ENCODE measurements at regions not wholly inside any gene's neighbourhood (a gene's known extent, or its start where the extent isn't known, plus 50 kb on each side); places are given as distances from the start of the nearest gene placed in this dataset.

DNA sequence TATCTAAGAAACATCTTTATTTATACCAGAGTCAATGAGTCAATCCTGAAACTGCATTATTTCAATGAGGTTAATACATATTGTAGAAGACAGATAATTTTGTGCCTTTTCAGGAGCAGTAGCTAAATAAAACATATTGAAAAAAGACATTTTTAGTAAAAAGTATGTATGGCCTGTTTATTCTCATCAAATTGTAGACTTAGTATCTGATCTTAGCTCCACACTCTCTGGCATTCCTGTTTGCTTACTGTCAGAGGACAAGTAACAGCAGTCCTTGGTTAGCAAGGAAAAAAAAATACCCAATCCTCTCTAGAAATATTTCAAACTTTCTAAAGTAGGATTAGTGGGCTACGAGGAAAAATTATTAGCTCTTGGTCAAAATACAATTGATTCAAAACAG is 50.5 kb upstream of the GUCY1A1 start:
- H3K4me3 Mint-ChIP-seq (ENCODE audit: unreplicated experiment): no peak overlapping the region
- ChIA-PET POLR2A (interaction anchor here (0.9 to 1.0 kb wide), 2 partner anchors 9 to 43 kb away, joined by 3 to 4 read pairs; no protein-coding TSS in a partner anchor), CTCF (interaction anchor here (0.8 kb wide), 1 partner anchor 9 kb away, joined by 5 read pairs; no protein-coding TSS in a partner anchor)
- intact Hi-C loops (cut with micrococcal nuclease): no loop called here
- no peaks in the 10 kb centered on the region for H3K36me3 Mint-ChIP-seq (ENCODE audit: insufficient read depth, unreplicated experiment)
- TF ChIP-seq, protein P1, sequence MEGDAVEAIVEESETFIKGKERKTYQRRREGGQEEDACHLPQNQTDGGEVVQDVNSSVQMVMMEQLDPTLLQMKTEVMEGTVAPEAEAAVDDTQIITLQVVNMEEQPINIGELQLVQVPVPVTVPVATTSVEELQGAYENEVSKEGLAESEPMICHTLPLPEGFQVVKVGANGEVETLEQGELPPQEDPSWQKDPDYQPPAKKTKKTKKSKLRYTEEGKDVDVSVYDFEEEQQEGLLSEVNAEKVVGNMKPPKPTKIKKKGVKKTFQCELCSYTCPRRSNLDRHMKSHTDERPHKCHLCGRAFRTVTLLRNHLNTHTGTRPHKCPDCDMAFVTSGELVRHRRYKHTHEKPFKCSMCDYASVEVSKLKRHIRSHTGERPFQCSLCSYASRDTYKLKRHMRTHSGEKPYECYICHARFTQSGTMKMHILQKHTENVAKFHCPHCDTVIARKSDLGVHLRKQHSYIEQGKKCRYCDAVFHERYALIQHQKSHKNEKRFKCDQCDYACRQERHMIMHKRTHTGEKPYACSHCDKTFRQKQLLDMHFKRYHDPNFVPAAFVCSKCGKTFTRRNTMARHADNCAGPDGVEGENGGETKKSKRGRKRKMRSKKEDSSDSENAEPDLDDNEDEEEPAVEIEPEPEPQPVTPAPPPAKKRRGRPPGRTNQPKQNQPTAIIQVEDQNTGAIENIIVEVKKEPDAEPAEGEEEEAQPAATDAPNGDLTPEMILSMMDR (IDR thresholded peaks at IDR 0.05; ENCODE audit: unreplicated experiment): no peak
- BruUV-seq (replicated peaks): no TSS peak
- no peaks in the 10 kb centered on the region for H3K9me3 Mint-ChIP-seq (ENCODE audit: unreplicated experiment)
- H3K27me3 Mint-ChIP-seq (ENCODE audit: insufficient read depth, unreplicated experiment): no peaks in the 10 kb centered on the region
- no peaks in the 10 kb centered on the region for H3K4me1 Mint-ChIP-seq (ENCODE audit: insufficient read depth, unreplicated experiment)
- no peak overlapping the region for H3K27ac Mint-ChIP-seq (ENCODE audit: low read depth, unreplicated experiment)
- no peak for DNase-seq (ENCODE audit: unreplicated experiment)

DNA sequence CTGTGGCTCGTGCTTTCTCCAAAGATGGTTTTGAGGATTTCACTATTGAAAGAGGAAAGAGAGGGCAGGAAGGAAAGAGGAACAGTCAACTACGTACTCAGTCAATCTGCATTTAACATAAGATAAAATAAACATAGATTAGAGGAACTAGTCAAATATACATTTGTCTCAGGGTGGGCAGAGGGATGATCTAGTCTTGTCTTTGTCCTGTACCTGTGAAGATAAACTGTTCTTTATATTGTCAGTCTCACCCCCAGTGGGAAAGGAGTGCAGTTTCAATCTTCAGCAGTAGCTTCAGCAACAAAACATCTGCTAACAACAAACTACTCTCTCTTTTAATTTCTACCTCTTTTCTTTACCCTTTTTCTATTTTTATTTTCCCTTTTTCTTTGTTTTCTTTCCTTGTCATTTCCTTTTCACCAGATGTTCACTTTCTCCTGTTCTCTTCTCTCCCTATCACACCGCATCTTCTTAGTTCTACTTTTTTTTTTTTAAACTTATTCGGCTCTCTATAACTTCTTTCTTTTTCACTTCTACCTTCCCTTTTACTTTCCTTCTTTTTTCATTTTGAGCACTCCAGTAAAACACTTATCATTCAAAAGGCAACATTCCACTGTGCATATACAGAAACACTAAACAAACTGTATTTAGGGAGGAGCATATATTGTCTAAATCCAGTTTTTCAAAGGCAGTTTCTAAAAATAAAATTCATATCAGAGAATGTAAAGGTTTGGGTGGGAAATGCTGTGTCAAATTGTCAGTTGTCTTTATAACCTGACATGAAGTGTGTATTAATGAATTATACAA is 51.4 kb upstream of the GUCY1A1 start:
- ChIA-PET POLR2A (interaction anchor here (0.9 to 1.0 kb wide), 2 partner anchors 10 to 44 kb away, joined by 3 to 4 read pairs; no protein-coding TSS in a partner anchor), CTCF (interaction anchor here (0.7 kb wide), 1 partner anchor 177 kb away, joined by 4 read pairs; no protein-coding TSS in a partner anchor)
- H3K9me3 Mint-ChIP-seq (ENCODE audit: unreplicated experiment): no peaks in the 10 kb centered on the region
- H3K27ac Mint-ChIP-seq (ENCODE audit: low read depth, unreplicated experiment): no peak overlapping the region
- H3K4me1 Mint-ChIP-seq (ENCODE audit: insufficient read depth, unreplicated experiment): no peaks in the 10 kb centered on the region
- H3K27me3 Mint-ChIP-seq (ENCODE audit: insufficient read depth, unreplicated experiment): no peaks in the 10 kb centered on the region
- no peak overlapping the region for H3K4me3 Mint-ChIP-seq (ENCODE audit: unreplicated experiment)
- no TSS peak for BruUV-seq (replicated peaks)
- no peaks in the 10 kb centered on the region for H3K36me3 Mint-ChIP-seq (ENCODE audit: insufficient read depth, unreplicated experiment)
- TF ChIP-seq, protein P1 (IDR thresholded peaks at IDR 0.05; ENCODE audit: unreplicated experiment): no peak
- intact Hi-C loops (cut with micrococcal nuclease): no loop called here
- DNase-seq (ENCODE audit: unreplicated experiment): no peak

DNA sequence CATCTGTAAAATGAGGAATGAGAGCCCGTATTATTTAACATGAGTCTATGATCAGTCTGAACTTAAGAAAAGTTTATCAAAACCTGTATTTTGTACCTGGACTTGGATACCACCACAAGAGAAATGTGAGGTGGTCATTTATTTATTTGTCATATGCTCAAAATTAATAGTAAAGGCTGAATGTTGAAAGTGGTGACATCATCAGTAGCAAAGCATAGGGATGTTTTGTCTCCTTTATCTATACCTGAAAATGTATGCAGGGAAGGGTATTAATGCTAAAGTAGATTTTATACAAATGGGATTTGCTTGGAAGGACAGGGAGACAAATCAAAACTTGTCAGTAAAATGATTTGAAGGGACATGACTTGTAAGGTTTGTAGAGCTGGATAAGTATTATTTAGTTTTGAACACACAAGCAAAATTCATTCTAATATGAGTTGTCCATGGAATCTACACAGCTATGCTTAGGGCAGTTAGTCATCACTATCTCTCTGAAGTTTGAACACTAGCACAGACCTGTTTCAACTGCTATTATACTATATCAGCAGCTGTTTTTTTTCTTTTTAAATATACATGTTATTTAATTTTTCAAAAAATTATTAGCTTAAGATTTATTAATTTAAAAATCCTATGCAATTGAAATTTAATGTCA is 52.4 kb upstream of the GUCY1A1 start:
- no peak for DNase-seq (ENCODE audit: unreplicated experiment)
- H3K27me3 Mint-ChIP-seq (ENCODE audit: insufficient read depth, unreplicated experiment): no peaks in the 10 kb centered on the region
- H3K27ac Mint-ChIP-seq (ENCODE audit: low read depth, unreplicated experiment): no peak overlapping the region
- ChIA-PET CTCF (interaction anchor here (0.7 kb wide), 3 partner anchors 21 to 176 kb away, joined by 4 read pairs; no protein-coding TSS in a partner anchor), POLR2A (no interaction called here)
- H3K4me3 Mint-ChIP-seq (ENCODE audit: unreplicated experiment): no peak overlapping the region
- no TSS peak for BruUV-seq (replicated peaks)
- intact Hi-C loops (cut with micrococcal nuclease): no loop called here
- H3K4me1 Mint-ChIP-seq (ENCODE audit: insufficient read depth, unreplicated experiment): no peaks in the 10 kb centered on the region
- no peaks in the 10 kb centered on the region for H3K9me3 Mint-ChIP-seq (ENCODE audit: unreplicated experiment)
- H3K36me3 Mint-ChIP-seq (ENCODE audit: insufficient read depth, unreplicated experiment): no peaks in the 10 kb centered on the region
- TF ChIP-seq, protein P1 (IDR thresholded peaks at IDR 0.05; ENCODE audit: unreplicated experiment): no peak

DNA sequence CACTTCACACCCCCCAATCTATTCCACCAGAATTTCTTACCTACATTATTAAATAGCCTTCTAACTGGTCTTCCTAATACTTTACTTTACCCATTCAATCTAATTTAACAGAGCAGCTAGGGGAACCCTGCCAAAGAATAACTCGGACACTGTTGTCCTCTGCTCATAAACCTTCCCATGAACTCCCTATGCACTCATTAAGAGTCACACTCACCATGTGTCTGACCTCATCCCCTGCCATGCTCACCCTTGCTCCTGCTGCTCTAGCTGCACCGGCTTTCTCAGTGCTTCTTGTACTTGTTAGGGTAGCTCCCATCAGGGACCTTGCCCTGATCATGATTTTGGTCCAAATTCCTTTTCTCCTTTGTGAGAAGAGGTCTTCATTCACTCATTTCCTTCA is 54.6 kb upstream of the GUCY1A1 start:
- POLR2A ChIA-PET: no interaction called here
- Mint-ChIP-seq H3K36me3 (ENCODE audit: insufficient read depth, unreplicated experiment) (no peaks in the 10 kb centered on the region), H3K4me1 (ENCODE audit: insufficient read depth, unreplicated experiment) (no peaks in the 10 kb centered on the region), H3K27ac (ENCODE audit: low read depth, unreplicated experiment) (no peak overlapping the region), H3K9me3 (ENCODE audit: unreplicated experiment) (no peaks in the 10 kb centered on the region), H3K27me3 (ENCODE audit: insufficient read depth, unreplicated experiment) (no peaks in the 10 kb centered on the region), H3K4me3 (ENCODE audit: unreplicated experiment) (no peak overlapping the region)
- no peak for DNase-seq (ENCODE audit: unreplicated experiment)
- intact Hi-C loops (cut with micrococcal nuclease): no loop called here
- BruUV-seq (replicated peaks): no TSS peak
- CTCF ChIA-PET: interaction anchor here (1.4 kb wide), 1 partner anchor 18 kb away, joined by 3 read pairs; no protein-coding TSS in a partner anchor
- TF ChIP-seq, protein P1 (IDR thresholded peaks at IDR 0.05; ENCODE audit: unreplicated experiment): no peak

Data from MCF 10A (cell line).